ENCODE measurements at regions not wholly inside any gene's neighbourhood (a gene's known extent, or its start where the extent isn't known, plus 50 kb on each side); places are given as distances from the start of the nearest gene placed in this dataset.

GRCh38 chr7:85714043-85714578 lies 527.3 kb upstream of the SEMA3D start:
- TF ChIP-seq, protein P1, sequence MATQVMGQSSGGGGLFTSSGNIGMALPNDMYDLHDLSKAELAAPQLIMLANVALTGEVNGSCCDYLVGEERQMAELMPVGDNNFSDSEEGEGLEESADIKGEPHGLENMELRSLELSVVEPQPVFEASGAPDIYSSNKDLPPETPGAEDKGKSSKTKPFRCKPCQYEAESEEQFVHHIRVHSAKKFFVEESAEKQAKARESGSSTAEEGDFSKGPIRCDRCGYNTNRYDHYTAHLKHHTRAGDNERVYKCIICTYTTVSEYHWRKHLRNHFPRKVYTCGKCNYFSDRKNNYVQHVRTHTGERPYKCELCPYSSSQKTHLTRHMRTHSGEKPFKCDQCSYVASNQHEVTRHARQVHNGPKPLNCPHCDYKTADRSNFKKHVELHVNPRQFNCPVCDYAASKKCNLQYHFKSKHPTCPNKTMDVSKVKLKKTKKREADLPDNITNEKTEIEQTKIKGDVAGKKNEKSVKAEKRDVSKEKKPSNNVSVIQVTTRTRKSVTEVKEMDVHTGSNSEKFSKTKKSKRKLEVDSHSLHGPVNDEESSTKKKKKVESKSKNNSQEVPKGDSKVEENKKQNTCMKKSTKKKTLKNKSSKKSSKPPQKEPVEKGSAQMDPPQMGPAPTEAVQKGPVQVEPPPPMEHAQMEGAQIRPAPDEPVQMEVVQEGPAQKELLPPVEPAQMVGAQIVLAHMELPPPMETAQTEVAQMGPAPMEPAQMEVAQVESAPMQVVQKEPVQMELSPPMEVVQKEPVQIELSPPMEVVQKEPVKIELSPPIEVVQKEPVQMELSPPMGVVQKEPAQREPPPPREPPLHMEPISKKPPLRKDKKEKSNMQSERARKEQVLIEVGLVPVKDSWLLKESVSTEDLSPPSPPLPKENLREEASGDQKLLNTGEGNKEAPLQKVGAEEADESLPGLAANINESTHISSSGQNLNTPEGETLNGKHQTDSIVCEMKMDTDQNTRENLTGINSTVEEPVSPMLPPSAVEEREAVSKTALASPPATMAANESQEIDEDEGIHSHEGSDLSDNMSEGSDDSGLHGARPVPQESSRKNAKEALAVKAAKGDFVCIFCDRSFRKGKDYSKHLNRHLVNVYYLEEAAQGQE (IDR thresholded peaks at IDR 0.05; ENCODE audit: low read depth): no peak
- TF ChIP-seq TAF1 (IDR thresholded peaks at IDR 0.05; ENCODE audit: low read depth): no peak
- TF ChIP-seq MAX (IDR thresholded peaks at IDR 0.05): no peak
- no peak for TF ChIP-seq NFIC (IDR thresholded peaks at IDR 0.05)
- no peak for TF ChIP-seq YY1 (IDR thresholded peaks at IDR 0.05; ENCODE audit: low read depth)
- no peak for TF ChIP-seq ZBTB7A (IDR thresholded peaks at IDR 0.05; ENCODE audit: low read depth)
- TF ChIP-seq RAD21 (IDR thresholded peaks at IDR 0.05; ENCODE audit: low read depth): no peak
- TF ChIP-seq CREB1 (IDR thresholded peaks at IDR 0.05; ENCODE audit: low read depth): no peak
- TF ChIP-seq EP300 (IDR thresholded peaks at IDR 0.05; ENCODE audit: borderline replicate concordance): no peak
- TF ChIP-seq EGR1 (IDR thresholded peaks at IDR 0.05): no peak
- TF ChIP-seq TCF12 (IDR thresholded peaks at IDR 0.05; ENCODE audit: low read depth): no peak
- TF ChIP-seq CEBPB (IDR thresholded peaks at IDR 0.05): no peak
- TF ChIP-seq, protein P2, sequence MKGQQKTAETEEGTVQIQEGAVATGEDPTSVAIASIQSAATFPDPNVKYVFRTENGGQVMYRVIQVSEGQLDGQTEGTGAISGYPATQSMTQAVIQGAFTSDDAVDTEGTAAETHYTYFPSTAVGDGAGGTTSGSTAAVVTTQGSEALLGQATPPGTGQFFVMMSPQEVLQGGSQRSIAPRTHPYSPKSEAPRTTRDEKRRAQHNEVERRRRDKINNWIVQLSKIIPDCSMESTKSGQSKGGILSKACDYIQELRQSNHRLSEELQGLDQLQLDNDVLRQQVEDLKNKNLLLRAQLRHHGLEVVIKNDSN (IDR thresholded peaks at IDR 0.05): no peak

Data from Ishikawa (cell line).